Endothelial cell of umbilical vein (primary cell): ENCODE measurements at regions not wholly inside any gene's neighbourhood (a gene's known extent, or its start where the extent isn't known, plus 50 kb on each side); places are given as distances from the start of the nearest gene placed in this dataset.

ENCODE experiments used
- BruUV-seq: library from RNA; stranded (reverse); fragments of 400-500 nt; replicated peaks from 2 replicates; lab custom pipeline; 2021; lab: Mats Ljungman, UMichigan
- CTCF ChIA-PET: fragments of 300-600, 350-600 bp; sonication (Branson Sonifier 250); formaldehyde crosslinking; loops from one replicate; lab custom pipeline; 2021; ENCODE audit warnings: antibody characterized with exemption, inconsistent platforms; lab: Charles Lee
- POLR2A ChIA-PET: fragments of 300-600, 350-600 bp; sonication (Branson Sonifier 250); formaldehyde crosslinking; loops from one replicate; lab custom pipeline; 2021; ENCODE audit warnings: antibody characterized with exemption, inconsistent platforms; lab: Charles Lee
- DNase-seq: peaks from one replicate; pipeline ENCODE4 v3.0.0-alpha.2; 2011; ENCODE audit warnings: low read depth, low spot score
- FAIRE-seq: peaks from 2 replicates; lab custom pipeline; 2011; peaks lifted over from hg19 to GRCh38; lab: Jason Lieb, UNC
- H2AFZ ChIP-seq: 2 replicates; pipeline ENCODE4 v1.6.0; 2012; ENCODE audit warnings: low read depth, low read length, control low read depth, inconsistent platforms
- H3K27ac ChIP-seq: 2 replicates; pipeline ENCODE4 v1.5.1; 2011; ENCODE audit warnings: low read depth, mild to moderate bottlenecking, control low read depth, low read length, moderate library complexity; ENCODE audit not compliant: insufficient read depth
- H3K27me3 ChIP-seq, 2 experiments: 2 replicates each; pipeline versions ENCODE4 v1.6.0 to v1.6.1; 2011; ENCODE audit warnings: low read length in 2 of 2, mixed read lengths in 1 of 2; ENCODE audit not compliant: control insufficient read depth in 2 of 2, insufficient read depth in 2 of 2
- H3K36me3 ChIP-seq, 2 experiments: 2 replicates in 1 of 2; 3 replicates in 1 of 2; pipeline ENCODE4 v1.5.1; 2011; ENCODE audit warnings: low read length in 2 of 2, mild to moderate bottlenecking in 1 of 2, moderate library complexity in 1 of 2; ENCODE audit not compliant: control insufficient read depth in 2 of 2, insufficient read depth in 2 of 2; ENCODE audit errors: extremely low read depth in 1 of 2
- H3K4me1 ChIP-seq: 3 replicates; pipeline ENCODE4 v1.5.1; 2011; ENCODE audit warnings: mild to moderate bottlenecking, low read length; ENCODE audit not compliant: control insufficient read depth, insufficient read depth; ENCODE audit errors: extremely low read depth
- H3K4me2 ChIP-seq: 2 replicates; pipeline ENCODE4 v1.6.1; 2011; ENCODE audit warnings: low read length, control low read depth, mixed read lengths; ENCODE audit not compliant: insufficient read depth
- H3K4me3 ChIP-seq, 3 experiments: fragments of 200-600 bp in 1 of 3; sonication (generic), shearing (Covaris generic) in 1 of 3; replicated peaks in 1 of 3; 2 replicates each; pipeline ENCODE4 v1.5.1; 2011 to 2016; ENCODE audit warnings: control low read depth in 3 of 3, low read length in 3 of 3, mild to moderate bottlenecking in 2 of 3, inconsistent platforms in 1 of 3, low read depth in 1 of 3, moderate library complexity in 1 of 3; ENCODE audit not compliant: insufficient read depth in 1 of 3
- H3K79me2 ChIP-seq: 2 replicates; pipeline ENCODE4 v1.6.0; 2012; ENCODE audit warnings: low read length, inconsistent platforms; ENCODE audit not compliant: control insufficient read depth, insufficient read depth
- H3K9ac ChIP-seq: replicated peaks from 2 replicates; pipeline ENCODE3; 2011; ENCODE audit warnings: low read length, control low read depth; ENCODE audit not compliant: insufficient read depth; ENCODE audit errors: extremely low read depth
- H3K9me1 ChIP-seq: replicated peaks from 3 replicates; pipeline ENCODE4 v1.6.0; 2011; ENCODE audit warnings: mild to moderate bottlenecking, low read length; ENCODE audit not compliant: control insufficient read depth, insufficient read depth; ENCODE audit errors: extremely low read depth
- H3K9me3 ChIP-seq: replicated peaks from 2 replicates; pipeline ENCODE4 v1.5.1; 2012; ENCODE audit warnings: low read length, inconsistent platforms; ENCODE audit not compliant: control insufficient read depth, insufficient read depth
- H4K20me1 ChIP-seq: replicated peaks from 2 replicates; pipeline ENCODE3; 2011; ENCODE audit warnings: mild to moderate bottlenecking, low read length; ENCODE audit not compliant: control insufficient read depth, insufficient read depth; ENCODE audit errors: extremely low read depth
- EZH2 ChIP-seq: IDR thresholded peaks from 2 replicates; pipeline ENCODE4 v1.6.1; 2012; ENCODE audit warnings: borderline replicate concordance, low read depth, mild to moderate bottlenecking, moderate library complexity, low read length, inconsistent platforms; ENCODE audit not compliant: severe bottlenecking
- FOS ChIP-seq: IDR thresholded peaks from 2 replicates; pipeline ENCODE4 v1.6.1; 2011; ENCODE audit warnings: mild to moderate bottlenecking, low read length, moderate library complexity, borderline replicate concordance; ENCODE audit not compliant: insufficient read depth
- GATA2 ChIP-seq: IDR thresholded peaks from 2 replicates; pipeline ENCODE4 v1.7.0; 2011; ENCODE audit warnings: low read depth, mild to moderate bottlenecking, moderate library complexity, mixed read lengths, low read length; ENCODE audit not compliant: insufficient read length, insufficient read depth
- JUN ChIP-seq: IDR thresholded peaks from 2 replicates; pipeline ENCODE4 v1.6.1; 2011; ENCODE audit warnings: borderline replicate concordance, low read depth; ENCODE audit not compliant: insufficient read length, insufficient read depth
- MYC ChIP-seq: IDR thresholded peaks from one replicate; pipeline ENCODE4 v1.6.1; 2011; ENCODE audit warnings: mild to moderate bottlenecking, low read depth, low read length
- POLR2A ChIP-seq: IDR thresholded peaks from 2 replicates; pipeline ENCODE4 v1.6.1; 2012; ENCODE audit warnings: low read depth, mild to moderate bottlenecking, control low read depth, low read length
- dilution Hi-C: fragments of 300-500 bp; cut with MboI; formaldehyde crosslinking; loops from one replicate; pipeline ENCODE4 v1.15.0; 2019; ENCODE audit warnings: low sequenced_read_pairs; ENCODE audit not compliant: extremely low pct_ligation_motif_present
- intact Hi-C: fragments of 100-400 bp; cut with micrococcal nuclease; formaldehyde crosslinking; loops from one replicate; pipeline ENCODE4 v1.10.0; 2022
- TF ChIP-seq, protein P1 (sequence below), 2 donors: IDR thresholded peaks; 1 replicate in 1 of 2; 2 replicates in 1 of 2; pipeline ENCODE4 v1.5.1; 2011; ENCODE audit warnings: low read length in 2 of 2, mild to moderate bottlenecking in 2 of 2, moderate library complexity in 2 of 2, control low read depth in 1 of 2, inconsistent platforms in 1 of 2, low read depth in 1 of 2; ENCODE audit not compliant: insufficient read depth in 1 of 2; ENCODE audit errors: extremely low read depth in 1 of 2
- TF ChIP-seq, protein P2 (sequence below): IDR thresholded peaks from 2 replicates; pipeline ENCODE4 v1.6.1; 2011; ENCODE audit not compliant: insufficient read depth, insufficient read length

DNA sequence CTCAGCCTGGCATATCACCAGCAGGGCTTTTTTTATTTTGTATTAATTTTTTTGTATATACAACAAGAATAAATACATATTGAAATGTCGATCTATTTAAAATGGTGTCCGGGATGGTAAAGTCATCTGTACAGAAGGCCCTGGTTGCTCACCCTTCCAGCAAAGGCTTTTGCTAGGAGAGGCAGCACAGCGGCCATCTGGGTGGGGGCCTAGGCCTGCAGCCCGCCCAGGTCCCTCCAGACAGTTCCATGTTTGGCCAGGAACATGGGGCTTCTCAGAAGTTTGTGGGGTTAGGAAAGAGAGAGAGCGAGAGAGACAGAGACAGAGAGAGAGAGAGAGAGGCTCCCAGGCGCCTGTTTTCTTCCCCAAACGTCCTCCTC is 152.6 kb upstream of the LYZL2 start:
- H3K9me3 ChIP-seq: no peaks in the 10 kb centered on the region
- no peaks in the 10 kb centered on the region for H3K9me1 ChIP-seq
- peaks cover 26% of the 10 kb centered on the region for H3K4me1 ChIP-seq
- no peak for TF ChIP-seq GATA2
- TF ChIP-seq EZH2: no peak
- no peak for TF ChIP-seq JUN
- no peak for TF ChIP-seq MYC
- TF ChIP-seq, protein P1, sequence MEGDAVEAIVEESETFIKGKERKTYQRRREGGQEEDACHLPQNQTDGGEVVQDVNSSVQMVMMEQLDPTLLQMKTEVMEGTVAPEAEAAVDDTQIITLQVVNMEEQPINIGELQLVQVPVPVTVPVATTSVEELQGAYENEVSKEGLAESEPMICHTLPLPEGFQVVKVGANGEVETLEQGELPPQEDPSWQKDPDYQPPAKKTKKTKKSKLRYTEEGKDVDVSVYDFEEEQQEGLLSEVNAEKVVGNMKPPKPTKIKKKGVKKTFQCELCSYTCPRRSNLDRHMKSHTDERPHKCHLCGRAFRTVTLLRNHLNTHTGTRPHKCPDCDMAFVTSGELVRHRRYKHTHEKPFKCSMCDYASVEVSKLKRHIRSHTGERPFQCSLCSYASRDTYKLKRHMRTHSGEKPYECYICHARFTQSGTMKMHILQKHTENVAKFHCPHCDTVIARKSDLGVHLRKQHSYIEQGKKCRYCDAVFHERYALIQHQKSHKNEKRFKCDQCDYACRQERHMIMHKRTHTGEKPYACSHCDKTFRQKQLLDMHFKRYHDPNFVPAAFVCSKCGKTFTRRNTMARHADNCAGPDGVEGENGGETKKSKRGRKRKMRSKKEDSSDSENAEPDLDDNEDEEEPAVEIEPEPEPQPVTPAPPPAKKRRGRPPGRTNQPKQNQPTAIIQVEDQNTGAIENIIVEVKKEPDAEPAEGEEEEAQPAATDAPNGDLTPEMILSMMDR (IDR thresholded peaks at IDR 0.05; ENCODE audit: extremely low read depth in 1 of 2, insufficient read depth in 1 of 2, low read depth in 1 of 2, low read length in 2 of 2): no peak
- no peak for TF ChIP-seq POLR2A
- H3K36me3 ChIP-seq: no peaks in the 10 kb centered on the region
- no peak overlapping the region for H3K4me2 ChIP-seq
- ChIA-PET CTCF (interaction anchor here (1.6 to 5.6 kb wide), 5 partner anchors 30 to 927 kb away, joined by 4 to 44 read pairs (median 12); partner anchors contain the start of gene ZNF438), POLR2A (no interaction called here)
- dilution Hi-C loops (no loop called here), intact Hi-C loops (no loop called here)
- no peaks in the 10 kb centered on the region for H3K79me2 ChIP-seq
- DNase-seq (no peak), FAIRE-seq (no peak)
- no peak overlapping the region for H3K9ac ChIP-seq
- no TSS peak for BruUV-seq
- H4K20me1 ChIP-seq: no peaks in the 10 kb centered on the region
- no peak overlapping the region for H3K4me3 ChIP-seq
- H3K27me3 ChIP-seq: no peaks in the 10 kb centered on the region
- H3K27ac ChIP-seq: no peak overlapping the region
- H2AFZ ChIP-seq: no peak overlapping the region

DNA sequence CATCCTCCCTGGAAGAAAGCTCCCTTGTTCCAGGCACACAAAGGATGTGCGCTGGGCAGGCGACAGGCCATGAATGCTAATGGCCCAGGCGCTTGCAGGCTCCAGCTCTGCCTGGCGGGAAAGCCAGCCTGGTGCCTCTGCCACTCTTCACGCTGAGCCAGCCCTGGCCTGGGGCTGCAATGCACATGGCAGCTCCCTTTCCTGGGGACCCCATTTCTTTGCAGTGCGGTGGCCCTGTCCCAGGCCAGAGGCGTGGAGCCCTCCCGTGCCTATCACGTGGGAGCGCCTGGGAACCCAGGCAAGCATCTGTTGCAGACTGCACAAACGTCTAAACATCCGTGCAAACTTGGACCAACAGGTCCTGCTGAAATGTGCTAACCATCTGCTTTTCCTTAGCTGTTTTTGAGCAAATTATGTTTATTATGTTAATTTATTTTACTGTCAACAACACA is 152.1 kb upstream of the LYZL2 start:
- Histone ChIP-seq H3K79me2 (no peaks in the 10 kb centered on the region), H4K20me1 (no peaks in the 10 kb centered on the region), H3K4me1 (peaks cover 26% of the 10 kb centered on the region), H3K27ac (no peak overlapping the region), H3K9me3 (no peaks in the 10 kb centered on the region), H2AFZ (no peak overlapping the region), H3K27me3 (no peaks in the 10 kb centered on the region), H3K9ac (no peak overlapping the region), H3K36me3 (no peaks in the 10 kb centered on the region), H3K4me3 (no peak overlapping the region), H3K4me2 (no peak overlapping the region), H3K9me1 (no peaks in the 10 kb centered on the region)
- BruUV-seq: no TSS peak
- no peak for FAIRE-seq
- no peak for TF ChIP-seq FOS
- TF ChIP-seq GATA2: no peak
- TF ChIP-seq POLR2A: no peak
- no peak for TF ChIP-seq EZH2
- TF ChIP-seq, protein P1 (IDR thresholded peaks at IDR 0.05; ENCODE audit: extremely low read depth in 1 of 2, insufficient read depth in 1 of 2, low read depth in 1 of 2, low read length in 2 of 2): no peak
- TF ChIP-seq JUN: no peak
- TF ChIP-seq, protein P2, sequence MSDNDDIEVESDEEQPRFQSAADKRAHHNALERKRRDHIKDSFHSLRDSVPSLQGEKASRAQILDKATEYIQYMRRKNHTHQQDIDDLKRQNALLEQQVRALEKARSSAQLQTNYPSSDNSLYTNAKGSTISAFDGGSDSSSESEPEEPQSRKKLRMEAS: no peak
- intact Hi-C loops: no loop called here
- POLR2A ChIA-PET: no interaction called here
- dilution Hi-C loops: no loop called here
- no peak for DNase-seq
- CTCF ChIA-PET: interaction anchor here (1.1 to 5.6 kb wide), 4 partner anchors 10 to 241 kb away, joined by 3 to 44 read pairs (median 9); no protein-coding TSS in a partner anchor
